ENCODE measurements at regions not wholly inside any gene's neighbourhood (a gene's known extent, or its start where the extent isn't known, plus 50 kb on each side); places are given as distances from the start of the nearest gene placed in this dataset.
"Not testable (repeated sequence)": the region's sequence is repeated elsewhere in the genome, so short reads cannot be mapped to it uniquely, and the experiment has no call there.

- no peak for DNase-seq
Measured at GRCh38 chr2:64887565-64887964, 101.6 kb upstream of the SLC1A4 start.

DNA sequence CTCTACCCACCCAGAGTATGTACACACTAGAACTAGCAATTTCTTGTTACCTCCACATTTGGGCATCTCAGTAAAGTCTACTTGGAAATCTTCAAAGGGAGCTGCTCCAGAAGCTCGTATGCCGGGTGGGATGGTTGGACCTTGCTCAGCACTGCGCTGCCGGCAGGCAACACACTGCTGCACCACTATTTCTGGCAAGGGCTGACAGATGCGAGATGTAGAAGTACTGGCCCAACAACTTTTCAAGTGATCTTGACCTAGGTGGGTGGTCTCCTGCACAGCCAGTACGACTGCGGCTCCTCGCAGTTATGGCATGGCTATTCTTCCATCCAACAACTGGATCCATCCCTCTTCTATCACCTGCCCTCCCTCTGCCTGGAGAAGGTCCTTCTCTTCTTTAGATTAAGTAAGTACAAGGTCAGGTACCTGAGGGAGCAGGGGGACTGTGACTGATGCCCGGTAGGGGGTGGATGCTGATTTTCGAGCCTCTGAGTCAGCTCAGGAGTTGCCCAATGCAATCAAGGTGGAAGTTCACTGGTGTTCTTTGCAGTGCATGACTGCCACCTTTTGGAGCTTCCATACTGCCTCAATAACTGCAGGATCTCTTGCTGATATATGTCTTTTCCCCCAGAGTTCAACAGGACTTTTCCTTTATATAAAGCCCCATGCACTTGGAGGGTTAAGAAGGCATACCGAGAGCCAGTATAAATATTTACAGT is 100.4 kb upstream of the SLC1A4 start:
- no peak for DNase-seq

DNA sequence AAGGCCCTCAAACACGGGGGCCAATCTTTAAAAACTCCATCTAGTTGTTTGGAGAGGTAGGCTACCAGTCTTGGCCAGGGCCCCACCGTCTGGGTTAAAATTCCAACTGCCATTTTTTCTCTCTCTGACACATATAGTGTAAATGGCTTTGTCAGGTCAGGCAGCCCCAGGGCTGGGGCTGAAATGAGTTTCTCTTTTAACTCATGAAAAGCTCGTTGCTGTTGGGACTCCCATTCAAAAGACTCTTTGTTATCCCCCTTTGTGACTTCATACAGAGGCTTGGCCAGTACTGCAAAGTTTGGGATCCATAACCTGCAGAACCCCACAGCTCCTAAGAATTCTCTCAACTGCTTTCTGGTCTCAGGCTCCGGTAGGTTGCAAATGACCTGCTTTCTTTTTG is 99.4 kb upstream of the SLC1A4 start:
- no peak for DNase-seq

DNA sequence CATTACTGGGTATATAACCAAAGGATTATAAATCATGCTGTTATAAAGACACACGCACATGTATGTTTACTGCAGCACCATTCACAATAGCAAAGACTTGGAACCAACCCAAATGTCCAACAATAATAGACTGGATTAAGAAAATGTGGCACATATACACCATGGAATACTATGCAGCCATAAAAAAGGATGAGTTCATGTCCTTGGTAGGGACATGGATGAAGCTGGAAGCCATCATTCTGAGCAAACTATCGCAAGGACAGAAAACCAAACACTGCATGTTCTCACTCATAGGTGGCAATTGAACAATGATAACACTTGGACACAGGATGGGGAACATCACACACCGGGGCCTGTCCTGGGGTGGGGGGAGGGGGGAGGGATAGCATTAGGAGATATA is 92.6 kb upstream of the SLC1A4 start:
- DNase-seq: not testable (repeated sequence)

GRCh38 chr2:64899081-64899865 is 89.9 kb upstream of the SLC1A4 start:
- no peak for DNase-seq

DNA sequence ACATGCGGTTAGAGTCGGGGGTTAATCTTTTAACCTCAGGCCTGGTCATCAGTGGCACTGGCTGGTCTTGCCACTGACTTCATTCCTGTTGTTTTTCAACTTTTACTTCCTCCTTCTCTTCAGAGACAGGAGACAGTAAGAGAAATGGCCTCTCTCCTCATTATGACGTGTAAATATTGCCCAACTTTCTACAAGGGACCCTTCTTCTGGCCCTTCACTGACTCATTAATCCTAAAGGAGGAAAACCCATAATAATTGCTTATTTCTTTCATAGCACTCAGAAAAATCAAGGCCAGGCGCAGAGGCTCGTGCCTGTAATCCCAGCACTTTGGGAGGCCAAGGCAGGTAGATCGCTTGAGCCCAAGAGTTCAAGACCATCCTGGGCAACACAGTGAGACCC is 89.3 kb upstream of the SLC1A4 start:
- DNase-seq: not testable (repeated sequence)

DNA sequence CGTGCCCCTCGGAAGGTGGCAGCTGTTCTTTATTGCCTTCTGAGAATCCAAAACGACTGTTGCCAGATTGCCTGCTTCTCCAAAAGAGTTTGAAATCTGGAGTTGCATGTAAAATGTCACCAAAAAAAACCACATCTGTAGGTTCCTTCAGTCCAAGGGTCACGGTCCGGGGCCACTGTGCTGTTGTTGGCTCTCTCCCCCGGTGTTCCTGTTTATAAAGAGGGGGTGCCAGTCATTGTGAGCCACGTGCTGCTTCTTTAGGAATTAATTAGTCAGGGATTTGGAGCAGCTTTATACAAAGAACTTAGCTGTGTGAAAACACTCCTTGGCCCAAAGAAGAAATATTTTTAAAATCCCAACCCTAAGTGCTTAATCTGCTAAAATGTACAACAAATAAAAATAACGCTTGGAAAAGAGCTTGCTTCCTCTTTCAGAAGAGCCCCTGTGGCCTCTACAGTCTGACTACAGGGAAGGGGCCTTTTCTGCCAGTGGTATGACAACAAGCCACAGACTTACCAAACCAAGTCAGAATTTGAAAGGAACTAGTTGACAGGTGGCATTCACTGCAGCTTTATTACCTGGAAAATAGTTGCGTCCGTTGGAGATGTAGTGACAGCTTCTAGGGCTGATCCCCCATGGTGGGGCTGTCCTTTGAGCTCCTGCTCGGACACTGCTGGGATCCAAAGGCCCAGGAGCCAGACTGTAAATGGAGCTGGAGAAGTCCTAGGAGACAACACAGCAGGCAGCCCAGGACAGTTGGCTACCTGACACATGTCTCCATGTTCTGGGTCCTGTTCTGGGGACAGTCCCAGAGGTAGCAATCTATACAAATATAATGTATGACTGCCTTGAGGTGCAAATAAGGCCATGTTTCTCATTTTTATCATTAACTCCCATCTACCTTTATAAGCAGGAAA is 84.5 kb upstream of the SLC1A4 start:
- DNase-seq: no peak

GRCh38 chr2:64905338-64906024 is 83.7 kb upstream of the SLC1A4 start:
- DNase-seq: no peak

GRCh38 chr2:64906853-64907536 is 82.2 kb upstream of the SLC1A4 start:
- no peak for DNase-seq

GRCh38 chr2:64908406-64908805 is 80.8 kb upstream of the SLC1A4 start:
- DNase-seq: no peak

- no peak for DNase-seq
Measured at GRCh38 chr2:64910523-64910922, 78.7 kb upstream of the SLC1A4 start.

- DNase-seq: no peak
Measured at GRCh38 chr2:64910972-64911433, 78.2 kb upstream of the SLC1A4 start.

DNA sequence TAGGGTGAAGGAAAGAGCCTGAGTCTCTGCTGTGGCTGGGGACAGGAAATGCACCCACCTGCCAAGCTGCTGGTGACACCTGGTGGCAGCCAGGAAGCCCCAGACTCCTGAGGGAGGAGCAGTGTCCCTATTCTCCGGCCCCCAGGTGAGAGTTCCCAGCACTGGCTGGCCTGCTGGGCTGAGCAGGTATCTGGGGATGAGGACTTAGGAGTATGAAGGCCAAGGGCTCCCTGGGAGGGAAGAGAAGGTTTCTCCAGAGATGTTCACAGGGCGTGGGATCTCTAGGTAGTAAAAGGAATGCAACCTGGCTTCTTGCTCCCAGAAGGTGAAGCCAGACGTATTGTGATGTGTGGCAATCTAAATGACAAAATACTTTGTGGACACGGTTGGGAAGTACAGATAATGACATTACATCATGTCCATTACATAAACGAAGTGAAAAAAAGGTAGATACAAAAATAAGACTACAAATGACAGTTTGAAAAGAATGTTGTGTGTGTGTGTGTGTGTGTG is 75.8 kb upstream of the SLC1A4 start:
- no peak for DNase-seq

GRCh38 chr2:64914247-64914646 is 75.0 kb upstream of the SLC1A4 start:
- DNase-seq: no peak

GRCh38 chr2:64914735-64915509 is 74.3 kb upstream of the SLC1A4 start:
- DNase-seq: no peak

GRCh38 chr2:64915510-64915900 is 73.7 kb upstream of the SLC1A4 start:
- DNase-seq: no peak

- DNase-seq: no peak
Measured at GRCh38 chr2:64918220-64918886, 70.8 kb upstream of the SLC1A4 start.

DNA sequence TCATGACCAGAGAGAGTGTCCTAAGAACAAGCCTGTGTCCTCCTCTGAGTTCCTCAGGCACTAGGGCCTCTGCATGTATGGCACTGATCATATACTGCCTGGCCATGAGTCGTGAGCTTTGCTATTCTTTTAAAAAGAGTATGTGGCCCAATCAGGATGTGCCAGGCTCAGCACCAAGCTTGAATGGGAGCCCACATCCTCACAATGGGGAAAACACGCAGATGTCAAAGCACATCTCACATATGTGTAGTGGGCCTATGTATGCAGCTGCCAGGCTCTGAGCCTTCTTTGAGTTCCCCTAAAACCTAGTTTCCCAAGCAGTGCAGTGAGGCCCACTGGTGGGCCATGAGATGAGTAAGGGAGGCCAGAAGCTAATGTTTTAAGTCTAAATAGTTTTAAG is 69.9 kb upstream of the SLC1A4 start:
- DNase-seq: no peak

DNA sequence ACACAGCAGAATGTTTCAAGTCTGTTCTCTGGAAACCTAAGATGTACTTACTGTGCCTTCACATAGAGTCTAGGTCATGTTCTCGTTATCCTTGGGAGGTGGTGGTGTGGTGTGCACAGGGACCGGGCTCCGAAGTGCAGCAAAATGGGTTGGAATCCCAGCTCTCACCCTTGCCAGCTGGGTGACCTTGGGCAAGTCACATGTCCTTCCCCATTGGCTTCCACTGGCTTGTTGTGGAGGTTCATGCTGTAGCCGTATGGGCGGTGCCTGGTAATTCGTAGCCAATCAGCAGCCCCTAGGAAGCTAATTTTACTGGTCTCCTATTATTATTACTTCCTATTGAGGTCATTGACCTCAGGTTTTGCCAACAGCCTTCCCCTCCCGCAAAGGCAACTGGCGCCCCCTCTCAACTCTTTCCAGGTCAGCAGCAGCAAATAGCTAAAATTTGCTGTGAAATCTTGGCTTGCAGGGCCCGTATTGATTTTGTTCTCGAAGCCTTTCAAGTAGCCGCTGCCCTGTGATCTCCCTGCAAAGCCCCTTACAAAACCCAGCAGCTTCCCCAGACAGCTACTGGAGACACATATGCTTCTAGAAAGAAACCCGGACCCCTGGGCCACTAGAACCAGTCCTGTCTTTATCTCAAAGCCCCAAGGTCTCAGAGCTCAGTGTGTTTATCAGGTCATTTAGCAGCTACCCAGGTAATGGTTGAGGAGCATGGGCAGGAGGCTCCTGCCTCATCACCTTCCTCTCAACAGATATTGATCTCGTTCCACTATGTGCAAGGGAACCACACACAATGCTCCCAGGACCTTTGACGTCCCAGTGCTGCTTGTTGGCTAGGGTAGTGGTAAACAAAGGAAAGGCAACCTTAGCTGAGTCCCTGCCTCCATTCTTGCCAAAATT is 66.5 kb upstream of the SLC1A4 start:
- no peak for DNase-seq

DNA sequence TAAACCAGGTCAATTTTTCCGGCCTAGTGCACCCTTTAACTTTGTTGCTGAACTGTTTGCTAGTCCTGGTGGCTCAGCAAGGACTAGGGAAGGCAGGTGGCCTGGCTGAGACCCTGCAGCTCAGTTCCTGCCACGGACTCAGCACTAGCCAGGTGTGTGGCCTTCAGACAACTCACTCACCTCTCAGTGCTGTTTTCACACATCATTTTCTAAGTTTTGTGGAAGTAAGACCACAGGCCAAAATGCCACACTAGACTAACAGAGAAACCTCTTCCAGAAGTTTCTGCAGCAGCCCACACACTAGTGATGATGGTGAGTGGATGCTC is 65.9 kb upstream of the SLC1A4 start:
- DNase-seq: no peak

All from activated CD4-positive, alpha-beta T cell treated with anti-CD3 and anti-CD28 coated beads, Interleukin-2, amount 50 U/mL, for 1 hour (primary cell).